ENCODE measurements at regions not wholly inside any gene's neighbourhood (a gene's known extent, or its start where the extent isn't known, plus 50 kb on each side); places are given as distances from the start of the nearest gene placed in this dataset.
A peak's percentile ranks its signal among the peaks of the same experiment; 100 is the strongest.

DNA sequence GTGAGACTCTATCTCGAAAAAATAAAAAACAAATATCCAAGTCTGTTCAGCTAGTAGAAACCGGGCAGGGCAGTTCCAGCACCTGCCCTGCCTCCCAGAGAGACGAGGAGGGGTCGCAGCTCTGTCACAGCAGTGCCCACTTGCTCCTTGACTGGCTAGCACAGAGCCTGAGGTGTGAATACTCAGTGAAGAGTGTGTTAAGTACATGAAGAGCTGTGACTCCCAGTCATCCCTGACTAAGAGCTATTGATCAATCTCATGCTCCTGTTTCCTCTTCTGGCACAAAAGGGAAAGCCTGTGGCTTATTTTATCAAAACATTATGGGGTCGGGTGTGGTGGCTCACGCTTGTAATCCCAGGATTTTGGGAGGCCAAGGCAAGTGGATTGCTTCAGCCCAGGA lies 83.0 kb upstream of the FZD7 start:
- Histone ChIP-seq H3K4me3 (no peak overlapping the region), H3K9ac (no peak overlapping the region), H3K27me3 (no peaks in the 10 kb centered on the region), H3K4me1 (peaks cover 35% of the 10 kb centered on the region), H2AFZ (replicated peaks) (no peak overlapping the region), H3K4me2 (no peak overlapping the region), H3F3A (ENCODE audit: low read depth) (peaks cover 29% of the 10 kb centered on the region), H3K9me3 (ENCODE audit: low read depth) (no peaks in the 10 kb centered on the region), H3K36me3 (no peaks in the 10 kb centered on the region), H3K79me2 (ENCODE audit: low read depth) (no peaks in the 10 kb centered on the region), H3K27ac (no peak overlapping the region), H4K20me1 (ENCODE audit: low read depth) (no peaks in the 10 kb centered on the region)
- Mint-ChIP-seq H3K36me3 (no peaks in the 10 kb centered on the region), H3K4me3 (no peak overlapping the region), H3K9me3 (no peaks in the 10 kb centered on the region), H3K27me3 (ENCODE audit: insufficient read depth, low read depth) (peaks cover 6% of the 10 kb centered on the region), H3K4me1 (peaks cover 34% of the 10 kb centered on the region), H3K27ac (no peak overlapping the region)
- no peak for DNase-seq (ENCODE audit: low spot score)
- TF ChIP-seq CTCF (IDR thresholded peaks at IDR 0.05): no peak
- no peak for TF ChIP-seq EZH2phosphoT487 (IDR thresholded peaks at IDR 0.05)
- no peak for TF ChIP-seq EZH2 (IDR thresholded peaks at IDR 0.05)

- Mint-ChIP-seq H3K27me3 (ENCODE audit: insufficient read depth, low read depth) (peaks cover 9% of the 10 kb centered on the region), H3K4me1 (peaks cover 46% of the 10 kb centered on the region), H3K4me3 (no peak overlapping the region), H3K27ac (no peak overlapping the region), H3K36me3 (no peaks in the 10 kb centered on the region), H3K9me3 (no peaks in the 10 kb centered on the region)
- Histone ChIP-seq H3K27me3 (no peaks in the 10 kb centered on the region), H3F3A (ENCODE audit: low read depth) (peaks cover 29% of the 10 kb centered on the region), H3K4me1 (peaks cover 29% of the 10 kb centered on the region), H3K9me3 (ENCODE audit: low read depth) (no peaks in the 10 kb centered on the region), H3K9ac (no peak overlapping the region), H4K20me1 (ENCODE audit: low read depth) (no peaks in the 10 kb centered on the region), H3K27ac (no peak overlapping the region), H3K36me3 (no peaks in the 10 kb centered on the region), H3K4me2 (no peak overlapping the region), H2AFZ (replicated peaks) (peak overlapping the region; percentile 53), H3K4me3 (no peak overlapping the region), H3K79me2 (ENCODE audit: low read depth) (no peaks in the 10 kb centered on the region)
- no peak for DNase-seq (ENCODE audit: low spot score)
- no peak for TF ChIP-seq CTCF (IDR thresholded peaks at IDR 0.05)
- TF ChIP-seq EZH2 (IDR thresholded peaks at IDR 0.05): no peak
- TF ChIP-seq EZH2phosphoT487 (IDR thresholded peaks at IDR 0.05): no peak
Measured at GRCh38 chr2:201952187-201952586, 81.5 kb upstream of the FZD7 start.

DNA sequence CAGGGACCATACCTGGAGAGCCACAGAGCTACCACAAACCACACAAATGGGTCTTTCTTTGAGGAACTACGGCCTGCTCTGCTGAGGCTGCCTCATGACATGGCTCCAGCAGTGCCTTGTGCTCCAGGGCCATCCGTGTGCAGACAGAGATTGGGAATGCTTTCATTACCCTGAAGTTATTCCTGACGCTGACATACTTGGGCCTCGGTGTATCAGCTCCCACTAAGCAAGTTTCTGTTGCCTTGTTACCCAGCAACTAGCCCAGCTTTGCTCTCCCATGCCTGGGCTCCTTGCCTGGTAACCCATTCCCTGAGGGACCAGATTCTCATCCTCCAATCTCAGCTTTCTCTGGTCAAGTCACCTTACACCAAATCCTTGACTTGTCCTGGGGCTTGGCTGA lies 80.3 kb upstream of the FZD7 start:
- H3K36me3 ChIP-seq: no peaks in the 10 kb centered on the region
- H4K20me1 ChIP-seq (ENCODE audit: low read depth): no peaks in the 10 kb centered on the region
- DNase-seq (ENCODE audit: low spot score): no peak
- H3K27me3 ChIP-seq: no peaks in the 10 kb centered on the region
- H3K9ac ChIP-seq: no peak overlapping the region
- peaks cover 29% of the 10 kb centered on the region for H3K4me1 ChIP-seq
- Mint-ChIP-seq H3K27me3 (ENCODE audit: insufficient read depth, low read depth) (peaks cover 13% of the 10 kb centered on the region), H3K4me1 (peaks cover 46% of the 10 kb centered on the region), H3K36me3 (no peaks in the 10 kb centered on the region), H3K4me3 (no peak overlapping the region), H3K27ac (no peak overlapping the region), H3K9me3 (no peaks in the 10 kb centered on the region)
- no peaks in the 10 kb centered on the region for H3K9me3 ChIP-seq (ENCODE audit: low read depth)
- peaks cover 29% of the 10 kb centered on the region for H3F3A ChIP-seq (ENCODE audit: low read depth)
- H3K27ac ChIP-seq: no peak overlapping the region
- H3K4me3 ChIP-seq: no peak overlapping the region
- no peaks in the 10 kb centered on the region for H3K79me2 ChIP-seq (ENCODE audit: low read depth)
- no peak overlapping the region for H2AFZ ChIP-seq (replicated peaks)
- no peak overlapping the region for H3K4me2 ChIP-seq
- TF ChIP-seq EZH2 (IDR thresholded peaks at IDR 0.05): no peak
- TF ChIP-seq CTCF (IDR thresholded peaks at IDR 0.05): no peak
- no peak for TF ChIP-seq EZH2phosphoT487 (IDR thresholded peaks at IDR 0.05)

All from neural progenitor cell (in vitro differentiated cells).